SK-N-SH (cell line): ENCODE measurements at regions not wholly inside any gene's neighbourhood (a gene's known extent, or its start where the extent isn't known, plus 50 kb on each side); places are given as distances from the start of the nearest gene placed in this dataset.

Experiments used
- CTCF ChIA-PET: fragments of 300-600, 350-600 bp; formaldehyde crosslinking; extraction: SDS; loops from one replicate; lab custom pipeline; 2021; lab: Yijun Ruan, JAX
- POLR2A ChIA-PET: fragments of 350-600 bp; sonication (Branson Sonifier 250); formaldehyde crosslinking; extraction: SDS; loops from one replicate; lab custom pipeline; 2020; ENCODE audit warnings: antibody characterized with exemption, inconsistent platforms; lab: Yijun Ruan, JAX
- DNase-seq: peaks from one replicate; pipeline ENCODE4 v3.0.0; 2012
- H2AFZ ChIP-seq: fragments of 200-600 bp; sonication (generic); 2 replicates; pipeline ENCODE4 v1.8.1; 2016; ENCODE audit warnings: antibody characterized with exemption, mild to moderate bottlenecking, low read depth
- H3F3A ChIP-seq: fragments of 200-600 bp; sonication (generic); replicated peaks from 2 replicates; pipeline ENCODE3; 2016; ENCODE audit warnings: antibody characterized with exemption, mild to moderate bottlenecking; ENCODE audit not compliant: insufficient read depth
- H3K27ac ChIP-seq, 2 experiments: fragments of 200-500 bp in 1 of 2; fragments of 200-600 bp in 1 of 2; sonication (Bioruptor generic) in 1 of 2; sonication (generic), shearing (Covaris generic) in 1 of 2; 2 replicates each; pipeline versions ENCODE4 v1.5.1 to v1.6.1; 2014 to 2016; ENCODE audit warnings: low read depth in 2 of 2, inconsistent platforms in 1 of 2, low read length in 1 of 2, mild to moderate bottlenecking in 1 of 2, mixed read lengths in 1 of 2
- H3K27me3 ChIP-seq: fragments of 200-600 bp; sonication (generic), shearing (Covaris generic); 2 replicates; pipeline ENCODE4 v1.6.1; 2016; ENCODE audit warnings: mixed run types; ENCODE audit not compliant: insufficient read depth
- H3K36me3 ChIP-seq, 2 experiments: fragments of 200-500 bp in 1 of 2; fragments of 200-600 bp in 1 of 2; sonication (Bioruptor generic) in 1 of 2; sonication (generic) in 1 of 2; replicated peaks in 1 of 2; 2 replicates each; pipeline versions ENCODE3 to v1.5.1; 2014 to 2016; ENCODE audit warnings: low read length in 1 of 2, mild to moderate bottlenecking in 1 of 2; ENCODE audit not compliant: insufficient read depth in 2 of 2, control insufficient read depth in 1 of 2
- H3K4me1 ChIP-seq, 2 experiments: fragments of 200-500 bp in 1 of 2; fragments of 200-600 bp in 1 of 2; sonication (Bioruptor generic) in 1 of 2; sonication (generic), shearing (Covaris generic) in 1 of 2; 2 replicates each; pipeline versions ENCODE4 v1.5.1 to v1.6.1; 2014 to 2016; ENCODE audit warnings: low read depth in 1 of 2, low read length in 1 of 2, mixed run types in 1 of 2; ENCODE audit not compliant: insufficient read depth in 2 of 2, control insufficient read depth in 1 of 2
- H3K4me2 ChIP-seq: fragments of 200-600 bp; sonication (generic), shearing (Covaris generic); 2 replicates; pipeline ENCODE4 v1.6.1; 2017; ENCODE audit warnings: mixed run types
- H3K4me3 ChIP-seq, 2 experiments: fragments of 200-500 bp in 1 of 2; fragments of 200-600 bp in 1 of 2; sonication (Bioruptor generic) in 1 of 2; sonication (generic), shearing (Covaris generic) in 1 of 2; 2 replicates each; pipeline versions ENCODE4 v1.5.1 to v1.8.1; 2014 to 2016; ENCODE audit warnings: low read depth in 2 of 2, inconsistent platforms in 1 of 2, low read length in 1 of 2, mild to moderate bottlenecking in 1 of 2, mixed read lengths in 1 of 2, moderate library complexity in 1 of 2
- H3K79me2 ChIP-seq: fragments of 200-600 bp; sonication (generic); 2 replicates; pipeline ENCODE4 v1.8.1; 2017; ENCODE audit warnings: mild to moderate bottlenecking; ENCODE audit not compliant: insufficient read depth
- H3K9ac ChIP-seq: fragments of 200-600 bp; sonication (generic); 2 replicates; pipeline ENCODE4 v1.6.1; 2017; ENCODE audit warnings: mixed run types
- H3K9me2 ChIP-seq: fragments of 200-600 bp; sonication (generic); 2 replicates; pipeline ENCODE4 v1.6.1; 2017; ENCODE audit warnings: mixed run types
- H3K9me3 ChIP-seq: fragments of 200-600 bp; sonication (generic); 2 replicates; pipeline ENCODE4 v1.6.1; 2017; ENCODE audit warnings: mixed run types, mild to moderate bottlenecking, moderate library complexity
- H4K20me1 ChIP-seq: fragments of 200-600 bp; sonication (generic); 2 replicates; pipeline ENCODE4 v1.6.1; 2017; ENCODE audit warnings: mild to moderate bottlenecking, mixed run types; ENCODE audit not compliant: insufficient read depth
- CHD2 ChIP-seq: fragments of 150-350 bp; IDR thresholded peaks from 2 replicates; pipeline ENCODE4 v1.6.1; 2018; ENCODE audit warnings: low read length; ENCODE audit not compliant: partially characterized antibody
- EP300 ChIP-seq, 2 experiments: IDR thresholded peaks; 2 replicates each; pipeline versions ENCODE4 v1.4.0 to v1.6.1; 2012; ENCODE audit warnings: borderline replicate concordance in 1 of 2, low read depth in 1 of 2, low read length in 1 of 2
- FOSL2 ChIP-seq: IDR thresholded peaks from 2 replicates; pipeline ENCODE4 v1.4.0; 2012; ENCODE audit warnings: low read depth, mild to moderate bottlenecking, moderate library complexity, borderline replicate concordance
- FOXJ3 ChIP-seq: sonication (generic); formaldehyde crosslinking; IDR thresholded peaks from 2 replicates; pipeline ENCODE4 v1.5.1; 2020; ENCODE audit warnings: mild to moderate bottlenecking, missing genetic modification reagents
- GABPA ChIP-seq: IDR thresholded peaks from 2 replicates; pipeline ENCODE4 v1.4.0; 2012; ENCODE audit warnings: low read depth, mild to moderate bottlenecking
- JUND ChIP-seq: IDR thresholded peaks from 2 replicates; pipeline ENCODE4 v1.4.0; 2012
- MXI1 ChIP-seq: IDR thresholded peaks from 2 replicates; pipeline ENCODE4 v1.6.1; 2012; ENCODE audit warnings: mild to moderate bottlenecking, low read depth, low read length, improper control_type of control experiment
- NFIC ChIP-seq: IDR thresholded peaks from 2 replicates; pipeline ENCODE4 v1.4.0; 2012; ENCODE audit warnings: borderline replicate concordance
- POLR2AphosphoS5 ChIP-seq: IDR thresholded peaks from 2 replicates; pipeline ENCODE4 v1.6.1; 2012; ENCODE audit warnings: low read depth, low read length
- RAD21 ChIP-seq: IDR thresholded peaks from 2 replicates; pipeline ENCODE4 v1.6.1; 2012; ENCODE audit warnings: mild to moderate bottlenecking, low read length
- RXRA ChIP-seq: IDR thresholded peaks from 2 replicates; pipeline ENCODE4 v1.4.0; 2012; ENCODE audit warnings: low read depth, mild to moderate bottlenecking, borderline replicate concordance
- TAF1 ChIP-seq: IDR thresholded peaks from 2 replicates; pipeline ENCODE4 v1.6.1; 2012; ENCODE audit warnings: low read depth, mild to moderate bottlenecking, low read length, moderate library complexity, borderline replicate concordance
- TCF12 ChIP-seq: IDR thresholded peaks from 2 replicates; pipeline ENCODE4 v1.4.0; 2012
- TEAD4 ChIP-seq: IDR thresholded peaks from 2 replicates; pipeline ENCODE4 v1.4.0; 2012; ENCODE audit warnings: mild to moderate bottlenecking, borderline replicate concordance; ENCODE audit not compliant: insufficient read depth
- WGBS: methylation state at CpG from one replicate; pipeline ENCODE4 v1.1.6; 2017; ENCODE audit warnings: low lambda C conversion rate; 5-methylcytosine and 5-hydroxymethylcytosine counted together
- TF ChIP-seq, protein P1 (sequence below): IDR thresholded peaks from 2 replicates; pipeline ENCODE4 v1.4.0; 2012; ENCODE audit warnings: low read depth
- TF ChIP-seq, protein P2 (sequence below): IDR thresholded peaks from 2 replicates; pipeline ENCODE4; 2012

DNA sequence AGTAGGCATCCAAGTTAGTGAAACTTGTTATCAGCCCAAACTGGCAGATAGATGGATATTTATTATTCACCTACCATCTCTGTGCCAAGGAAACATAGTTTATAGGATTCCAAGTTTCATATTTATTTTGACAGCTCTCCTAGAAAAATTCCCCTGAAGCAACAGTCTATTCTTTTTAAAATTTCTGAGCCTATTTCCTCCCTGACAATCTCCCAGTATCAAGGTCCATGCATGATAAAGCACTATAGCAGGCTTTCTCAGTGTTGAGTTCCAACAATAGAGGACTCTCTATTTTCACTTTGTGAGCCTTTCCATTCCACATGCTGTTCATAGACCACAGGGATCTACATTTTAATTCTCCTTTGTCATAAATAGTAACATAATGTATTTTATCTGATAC, 312.6 kb downstream of the SLITRK6 start:
- no peak for TF ChIP-seq POLR2AphosphoS5
- TF ChIP-seq RXRA = no peak
- TF ChIP-seq GABPA = no peak
- TF ChIP-seq FOXJ3 (CRISPR knock-in tag) = no peak
- no peak for TF ChIP-seq TAF1
- TF ChIP-seq RAD21 = no peak
- no peak for TF ChIP-seq CHD2
- TF ChIP-seq NFIC = no peak
- TF ChIP-seq MXI1 = no peak
- no peaks in the 10 kb centered on the region for H3K9me3 ChIP-seq
- H3K4me1 ChIP-seq = no peaks in the 10 kb centered on the region; a peak in 1 of 4 replicates
- CTCF ChIA-PET = no interaction called here
- no peaks in the 10 kb centered on the region for H3K79me2 ChIP-seq
- no peaks in the 10 kb centered on the region for H3K36me3 ChIP-seq
- H3K4me3 ChIP-seq = no peak overlapping the region
- no peaks in the 10 kb centered on the region for H3K9me2 ChIP-seq
- H2AFZ ChIP-seq = no peak overlapping the region; the same call in 1 of the 2 replicates
- H3K27ac ChIP-seq = no peak overlapping the region
- no peaks in the 10 kb centered on the region for H3F3A ChIP-seq
- H3K27me3 ChIP-seq = no peaks in the 10 kb centered on the region
- no peak overlapping the region for H3K9ac ChIP-seq
- no peaks in the 10 kb centered on the region for H4K20me1 ChIP-seq
- POLR2A ChIA-PET = no interaction called here
- H3K4me2 ChIP-seq = no peak overlapping the region
- no peak for DNase-seq

DNA sequence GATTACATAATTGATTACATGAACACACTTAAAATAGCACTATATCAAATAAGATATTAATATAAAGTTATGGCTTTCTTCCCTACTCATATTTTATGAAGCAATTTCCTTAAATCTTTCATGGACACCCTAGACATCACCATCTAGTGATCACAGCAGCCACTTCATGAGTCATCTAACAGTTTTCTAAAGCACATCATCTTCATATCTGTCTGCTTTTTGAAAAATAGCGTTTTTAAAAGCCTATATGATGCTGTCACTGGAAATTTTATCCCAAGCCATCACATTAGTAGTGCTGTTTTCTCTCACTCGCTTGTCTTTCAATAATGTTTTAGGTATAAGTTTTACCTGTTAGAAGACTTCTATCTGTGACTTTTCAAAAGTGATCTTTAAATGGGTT, 326.1 kb downstream of the SLITRK6 start:
- Histone ChIP-seq H3K9me2 (no peaks in the 10 kb centered on the region), H3K4me3 (no peak overlapping the region), H3K4me1 (no peaks in the 10 kb centered on the region; a peak in 1 of 4 replicates), H3K27ac (no peak overlapping the region), H3K9ac (no peak overlapping the region), H3K36me3 (no peaks in the 10 kb centered on the region), H3K79me2 (no peaks in the 10 kb centered on the region), H3K4me2 (no peak overlapping the region), H3K9me3 (no peaks in the 10 kb centered on the region), H3F3A (no peaks in the 10 kb centered on the region), H4K20me1 (no peaks in the 10 kb centered on the region), H3K27me3 (no peaks in the 10 kb centered on the region), H2AFZ (peak overlapping the region; percentile 30; the same call in 1 of the 2 replicates)
- TF ChIP-seq TCF12 = peak; percentile 47
- TF ChIP-seq, protein P1, sequence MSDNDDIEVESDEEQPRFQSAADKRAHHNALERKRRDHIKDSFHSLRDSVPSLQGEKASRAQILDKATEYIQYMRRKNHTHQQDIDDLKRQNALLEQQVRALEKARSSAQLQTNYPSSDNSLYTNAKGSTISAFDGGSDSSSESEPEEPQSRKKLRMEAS = no peak
- 0 out of 2 replicates have a peak, but pooled peaks have one; percentile 7 for TF ChIP-seq JUND
- TF ChIP-seq, protein P2, sequence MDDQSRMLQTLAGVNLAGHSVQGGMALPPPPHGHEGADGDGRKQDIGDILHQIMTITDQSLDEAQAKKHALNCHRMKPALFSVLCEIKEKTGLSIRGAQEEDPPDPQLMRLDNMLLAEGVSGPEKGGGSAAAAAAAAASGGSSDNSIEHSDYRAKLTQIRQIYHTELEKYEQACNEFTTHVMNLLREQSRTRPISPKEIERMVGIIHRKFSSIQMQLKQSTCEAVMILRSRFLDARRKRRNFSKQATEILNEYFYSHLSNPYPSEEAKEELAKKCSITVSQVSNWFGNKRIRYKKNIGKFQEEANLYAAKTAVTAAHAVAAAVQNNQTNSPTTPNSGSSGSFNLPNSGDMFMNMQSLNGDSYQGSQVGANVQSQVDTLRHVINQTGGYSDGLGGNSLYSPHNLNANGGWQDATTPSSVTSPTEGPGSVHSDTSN = peak; percentile 65
- peak; percentile 3; the same call in 1 of the 2 replicates for TF ChIP-seq FOSL2
- peak in 1 of 2 experiments; percentile 26; a peak in 1 of 4 replicates for TF ChIP-seq EP300 (IDR thresholded peaks at IDR 0.05; ENCODE audit: borderline replicate concordance in 1 of 2, low read depth in 1 of 2, low read length in 1 of 2)
- no peak for TF ChIP-seq TAF1
- no peak for TF ChIP-seq TEAD4
- TF ChIP-seq CHD2 = no peak
- no peak for DNase-seq
- CTCF ChIA-PET = no interaction called here
- 50% methylated on average over 2 of the region's 2 CpGs for WGBS
- POLR2A ChIA-PET = no interaction called here
